ENCODE measurements at regions not wholly inside any gene's neighbourhood (a gene's known extent, or its start where the extent isn't known, plus 50 kb on each side); places are given as distances from the start of the nearest gene placed in this dataset.

GRCh38 chr4:175369087-175369486 lies 443.0 kb downstream of the GPM6A start:
- no peak for TF ChIP-seq ZFX (IDR thresholded peaks at IDR 0.05; ENCODE audit: borderline replicate concordance)
- TF ChIP-seq CTCF (IDR thresholded peaks at IDR 0.05) = no peak
- no peak overlapping the region for H3K27ac ChIP-seq

- H3K27ac ChIP-seq = no peak overlapping the region
- no peak for TF ChIP-seq ZFX (IDR thresholded peaks at IDR 0.05; ENCODE audit: borderline replicate concordance)
These were observed 441.0 kb downstream of the GPM6A start for GRCh38 chr4:175371091-175371490.

GRCh38 chr4:175373031-175373430 lies 439.0 kb downstream of the GPM6A start:
- H3K27ac ChIP-seq = no peak overlapping the region
- TF ChIP-seq ZFX (IDR thresholded peaks at IDR 0.05; ENCODE audit: borderline replicate concordance) (no peak), CTCF (IDR thresholded peaks at IDR 0.05) (no peak)

GRCh38 chr4:175374459-175374858 lies 437.6 kb downstream of the GPM6A start:
- no peak overlapping the region for H3K27ac ChIP-seq
- no peak for TF ChIP-seq CTCF (IDR thresholded peaks at IDR 0.05)
- TF ChIP-seq ZFX (IDR thresholded peaks at IDR 0.05; ENCODE audit: borderline replicate concordance) = no peak

GRCh38 chr4:175376287-175376977 lies 435.6 kb downstream of the GPM6A start:
- no peak for TF ChIP-seq CTCF (IDR thresholded peaks at IDR 0.05)
- no peak for TF ChIP-seq ZFX (IDR thresholded peaks at IDR 0.05; ENCODE audit: borderline replicate concordance)
- H3K27ac ChIP-seq = no peak overlapping the region

GRCh38 chr4:175377203-175377602 lies 434.9 kb downstream of the GPM6A start:
- no peak for TF ChIP-seq CTCF (IDR thresholded peaks at IDR 0.05)
- TF ChIP-seq ZFX (IDR thresholded peaks at IDR 0.05; ENCODE audit: borderline replicate concordance) = no peak
- no peak overlapping the region for H3K27ac ChIP-seq

GRCh38 chr4:175378372-175378771 lies 433.7 kb downstream of the GPM6A start:
- TF ChIP-seq CTCF (IDR thresholded peaks at IDR 0.05) (no peak), ZFX (IDR thresholded peaks at IDR 0.05; ENCODE audit: borderline replicate concordance) (no peak)
- no peak overlapping the region for H3K27ac ChIP-seq

- TF ChIP-seq ZFX (IDR thresholded peaks at IDR 0.05; ENCODE audit: borderline replicate concordance) (no peak), CTCF (IDR thresholded peaks at IDR 0.05) (no peak)
These were observed 431.2 kb downstream of the GPM6A start for GRCh38 chr4:175380841-175381240.

More at GRCh38 chr4:175380841-175381240, 431.2 kb downstream of the GPM6A start:
- H3K27ac ChIP-seq = no peak overlapping the region

Data from 22Rv1 (cell line).